Endothelial cell of umbilical vein (primary cell): ENCODE measurements at regions not wholly inside any gene's neighbourhood (a gene's known extent, or its start where the extent isn't known, plus 50 kb on each side); places are given as distances from the start of the nearest gene placed in this dataset.

ENCODE experiments used
- BruUV-seq: library from RNA; stranded (reverse); fragments of 400-500 nt; replicated peaks from 2 replicates; lab custom pipeline; 2021; lab: Mats Ljungman, UMichigan
- CTCF ChIA-PET: fragments of 300-600, 350-600 bp; sonication (Branson Sonifier 250); formaldehyde crosslinking; loops from one replicate; lab custom pipeline; 2021; ENCODE audit warnings: antibody characterized with exemption, inconsistent platforms; lab: Charles Lee
- POLR2A ChIA-PET: fragments of 300-600, 350-600 bp; sonication (Branson Sonifier 250); formaldehyde crosslinking; loops from one replicate; lab custom pipeline; 2021; ENCODE audit warnings: antibody characterized with exemption, inconsistent platforms; lab: Charles Lee
- DNase-seq: peaks from one replicate; pipeline ENCODE4 v3.0.0-alpha.2; 2011; ENCODE audit warnings: low read depth, low spot score
- FAIRE-seq: peaks from 2 replicates; lab custom pipeline; 2011; peaks lifted over from hg19 to GRCh38; lab: Jason Lieb, UNC
- H2AFZ ChIP-seq: 2 replicates; pipeline ENCODE4 v1.6.0; 2012; ENCODE audit warnings: low read depth, low read length, control low read depth, inconsistent platforms
- H3K27ac ChIP-seq: 2 replicates; pipeline ENCODE4 v1.5.1; 2011; ENCODE audit warnings: low read depth, mild to moderate bottlenecking, control low read depth, low read length, moderate library complexity; ENCODE audit not compliant: insufficient read depth
- H3K27me3 ChIP-seq, 2 experiments: 2 replicates each; pipeline versions ENCODE4 v1.6.0 to v1.6.1; 2011; ENCODE audit warnings: low read length in 2 of 2, mixed read lengths in 1 of 2; ENCODE audit not compliant: control insufficient read depth in 2 of 2, insufficient read depth in 2 of 2
- H3K36me3 ChIP-seq, 2 experiments: 2 replicates in 1 of 2; 3 replicates in 1 of 2; pipeline ENCODE4 v1.5.1; 2011; ENCODE audit warnings: low read length in 2 of 2, mild to moderate bottlenecking in 1 of 2, moderate library complexity in 1 of 2; ENCODE audit not compliant: control insufficient read depth in 2 of 2, insufficient read depth in 2 of 2; ENCODE audit errors: extremely low read depth in 1 of 2
- H3K4me1 ChIP-seq: 3 replicates; pipeline ENCODE4 v1.5.1; 2011; ENCODE audit warnings: mild to moderate bottlenecking, low read length; ENCODE audit not compliant: control insufficient read depth, insufficient read depth; ENCODE audit errors: extremely low read depth
- H3K4me2 ChIP-seq: 2 replicates; pipeline ENCODE4 v1.6.1; 2011; ENCODE audit warnings: low read length, control low read depth, mixed read lengths; ENCODE audit not compliant: insufficient read depth
- H3K4me3 ChIP-seq, 3 experiments: fragments of 200-600 bp in 1 of 3; sonication (generic), shearing (Covaris generic) in 1 of 3; replicated peaks in 1 of 3; 2 replicates each; pipeline ENCODE4 v1.5.1; 2011 to 2016; ENCODE audit warnings: control low read depth in 3 of 3, low read length in 3 of 3, mild to moderate bottlenecking in 2 of 3, inconsistent platforms in 1 of 3, low read depth in 1 of 3, moderate library complexity in 1 of 3; ENCODE audit not compliant: insufficient read depth in 1 of 3
- H3K79me2 ChIP-seq: 2 replicates; pipeline ENCODE4 v1.6.0; 2012; ENCODE audit warnings: low read length, inconsistent platforms; ENCODE audit not compliant: control insufficient read depth, insufficient read depth
- H3K9ac ChIP-seq: replicated peaks from 2 replicates; pipeline ENCODE3; 2011; ENCODE audit warnings: low read length, control low read depth; ENCODE audit not compliant: insufficient read depth; ENCODE audit errors: extremely low read depth
- H3K9me1 ChIP-seq: replicated peaks from 3 replicates; pipeline ENCODE4 v1.6.0; 2011; ENCODE audit warnings: mild to moderate bottlenecking, low read length; ENCODE audit not compliant: control insufficient read depth, insufficient read depth; ENCODE audit errors: extremely low read depth
- H3K9me3 ChIP-seq: replicated peaks from 2 replicates; pipeline ENCODE4 v1.5.1; 2012; ENCODE audit warnings: low read length, inconsistent platforms; ENCODE audit not compliant: control insufficient read depth, insufficient read depth
- H4K20me1 ChIP-seq: replicated peaks from 2 replicates; pipeline ENCODE3; 2011; ENCODE audit warnings: mild to moderate bottlenecking, low read length; ENCODE audit not compliant: control insufficient read depth, insufficient read depth; ENCODE audit errors: extremely low read depth
- EZH2 ChIP-seq: IDR thresholded peaks from 2 replicates; pipeline ENCODE4 v1.6.1; 2012; ENCODE audit warnings: borderline replicate concordance, low read depth, mild to moderate bottlenecking, moderate library complexity, low read length, inconsistent platforms; ENCODE audit not compliant: severe bottlenecking
- FOS ChIP-seq: IDR thresholded peaks from 2 replicates; pipeline ENCODE4 v1.6.1; 2011; ENCODE audit warnings: mild to moderate bottlenecking, low read length, moderate library complexity, borderline replicate concordance; ENCODE audit not compliant: insufficient read depth
- GATA2 ChIP-seq: IDR thresholded peaks from 2 replicates; pipeline ENCODE4 v1.7.0; 2011; ENCODE audit warnings: low read depth, mild to moderate bottlenecking, moderate library complexity, mixed read lengths, low read length; ENCODE audit not compliant: insufficient read length, insufficient read depth
- JUN ChIP-seq: IDR thresholded peaks from 2 replicates; pipeline ENCODE4 v1.6.1; 2011; ENCODE audit warnings: borderline replicate concordance, low read depth; ENCODE audit not compliant: insufficient read length, insufficient read depth
- MYC ChIP-seq: IDR thresholded peaks from one replicate; pipeline ENCODE4 v1.6.1; 2011; ENCODE audit warnings: mild to moderate bottlenecking, low read depth, low read length
- POLR2A ChIP-seq: IDR thresholded peaks from 2 replicates; pipeline ENCODE4 v1.6.1; 2012; ENCODE audit warnings: low read depth, mild to moderate bottlenecking, control low read depth, low read length
- POLR2AphosphoS5 ChIP-seq: IDR thresholded peaks from 2 replicates; pipeline ENCODE4 v1.6.1; 2012; ENCODE audit warnings: low read depth, mild to moderate bottlenecking, control low read depth, low read length, moderate library complexity; ENCODE audit not compliant: insufficient read depth
- dilution Hi-C: fragments of 300-500 bp; cut with MboI; formaldehyde crosslinking; loops from one replicate; pipeline ENCODE4 v1.15.0; 2019; ENCODE audit warnings: low sequenced_read_pairs; ENCODE audit not compliant: extremely low pct_ligation_motif_present
- intact Hi-C: fragments of 100-400 bp; cut with micrococcal nuclease; formaldehyde crosslinking; loops from one replicate; pipeline ENCODE4 v1.10.0; 2022
- TF ChIP-seq, protein P1 (sequence below), 2 donors: IDR thresholded peaks; 1 replicate in 1 of 2; 2 replicates in 1 of 2; pipeline ENCODE4 v1.5.1; 2011; ENCODE audit warnings: low read length in 2 of 2, mild to moderate bottlenecking in 2 of 2, moderate library complexity in 2 of 2, control low read depth in 1 of 2, inconsistent platforms in 1 of 2, low read depth in 1 of 2; ENCODE audit not compliant: insufficient read depth in 1 of 2; ENCODE audit errors: extremely low read depth in 1 of 2
- TF ChIP-seq, protein P2 (sequence below): IDR thresholded peaks from 2 replicates; pipeline ENCODE4 v1.6.1; 2011; ENCODE audit not compliant: insufficient read depth, insufficient read length

DNA sequence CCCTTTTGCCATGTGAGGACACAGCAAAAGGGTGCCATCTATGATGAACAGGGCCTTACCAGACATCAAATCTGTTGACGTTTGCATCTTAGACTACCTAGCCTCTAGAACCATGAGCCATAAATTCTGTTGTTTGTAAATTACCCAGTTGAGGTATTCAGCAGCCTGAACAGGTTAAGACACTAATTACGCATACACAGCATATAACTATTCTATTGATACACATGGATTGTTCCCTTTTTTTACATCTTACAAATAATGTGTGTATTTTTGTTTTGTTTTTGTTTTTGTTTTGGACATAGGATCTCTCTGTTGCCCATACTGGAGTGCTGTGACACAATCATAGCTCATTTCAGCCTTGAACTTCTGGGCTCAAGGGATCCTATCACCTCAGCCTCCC is 255.5 kb downstream of the OPA1 start:
- dilution Hi-C loops: no loop called here
- FAIRE-seq: no peak

More for the DNA sequence above, 255.5 kb downstream of the OPA1 start:
- no peak overlapping the region for H3K27ac ChIP-seq
- H3K36me3 ChIP-seq: no peaks in the 10 kb centered on the region
- H2AFZ ChIP-seq: no peak overlapping the region
- no peaks in the 10 kb centered on the region for H3K9me1 ChIP-seq
- no peaks in the 10 kb centered on the region for H4K20me1 ChIP-seq
- peaks cover 19% of the 10 kb centered on the region for H3K4me1 ChIP-seq
- H3K9ac ChIP-seq: no peak overlapping the region
- H3K4me2 ChIP-seq: no peak overlapping the region
- POLR2A ChIA-PET: no interaction called here
- no peak for DNase-seq
- H3K4me3 ChIP-seq: no peak overlapping the region
- no peaks in the 10 kb centered on the region for H3K79me2 ChIP-seq
- no peak for TF ChIP-seq EZH2
- TF ChIP-seq POLR2AphosphoS5: no peak
- TF ChIP-seq, protein P1, sequence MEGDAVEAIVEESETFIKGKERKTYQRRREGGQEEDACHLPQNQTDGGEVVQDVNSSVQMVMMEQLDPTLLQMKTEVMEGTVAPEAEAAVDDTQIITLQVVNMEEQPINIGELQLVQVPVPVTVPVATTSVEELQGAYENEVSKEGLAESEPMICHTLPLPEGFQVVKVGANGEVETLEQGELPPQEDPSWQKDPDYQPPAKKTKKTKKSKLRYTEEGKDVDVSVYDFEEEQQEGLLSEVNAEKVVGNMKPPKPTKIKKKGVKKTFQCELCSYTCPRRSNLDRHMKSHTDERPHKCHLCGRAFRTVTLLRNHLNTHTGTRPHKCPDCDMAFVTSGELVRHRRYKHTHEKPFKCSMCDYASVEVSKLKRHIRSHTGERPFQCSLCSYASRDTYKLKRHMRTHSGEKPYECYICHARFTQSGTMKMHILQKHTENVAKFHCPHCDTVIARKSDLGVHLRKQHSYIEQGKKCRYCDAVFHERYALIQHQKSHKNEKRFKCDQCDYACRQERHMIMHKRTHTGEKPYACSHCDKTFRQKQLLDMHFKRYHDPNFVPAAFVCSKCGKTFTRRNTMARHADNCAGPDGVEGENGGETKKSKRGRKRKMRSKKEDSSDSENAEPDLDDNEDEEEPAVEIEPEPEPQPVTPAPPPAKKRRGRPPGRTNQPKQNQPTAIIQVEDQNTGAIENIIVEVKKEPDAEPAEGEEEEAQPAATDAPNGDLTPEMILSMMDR (IDR thresholded peaks at IDR 0.05; ENCODE audit: extremely low read depth in 1 of 2, insufficient read depth in 1 of 2, low read depth in 1 of 2, low read length in 2 of 2): no peak
- TF ChIP-seq, protein P2, sequence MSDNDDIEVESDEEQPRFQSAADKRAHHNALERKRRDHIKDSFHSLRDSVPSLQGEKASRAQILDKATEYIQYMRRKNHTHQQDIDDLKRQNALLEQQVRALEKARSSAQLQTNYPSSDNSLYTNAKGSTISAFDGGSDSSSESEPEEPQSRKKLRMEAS: no peak
- no peak for TF ChIP-seq JUN
- no peak for TF ChIP-seq MYC
- no peak for TF ChIP-seq FOS
- no peak for TF ChIP-seq GATA2
- TF ChIP-seq POLR2A: no peak
- H3K9me3 ChIP-seq: no peaks in the 10 kb centered on the region
- CTCF ChIA-PET: no interaction called here
- intact Hi-C loops: no loop called here
- H3K27me3 ChIP-seq: peaks cover 0 to 1% of the 10 kb centered on the region in 2 experiments
- BruUV-seq: no TSS peak
